ENCODE measurements at regions not wholly inside any gene's neighbourhood (a gene's known extent, or its start where the extent isn't known, plus 50 kb on each side); places are given as distances from the start of the nearest gene placed in this dataset.
A peak's percentile ranks its signal among the peaks of the same experiment; 100 is the strongest.
"Not testable (repeated sequence)": the region's sequence is repeated elsewhere in the genome, so short reads cannot be mapped to it uniquely, and the experiment has no call there.

GRCh38 chr22:22717664-22718063 is 73.2 kb downstream of the GGTLC2 start:
- DNase-seq, result peak; percentile 19

DNA sequence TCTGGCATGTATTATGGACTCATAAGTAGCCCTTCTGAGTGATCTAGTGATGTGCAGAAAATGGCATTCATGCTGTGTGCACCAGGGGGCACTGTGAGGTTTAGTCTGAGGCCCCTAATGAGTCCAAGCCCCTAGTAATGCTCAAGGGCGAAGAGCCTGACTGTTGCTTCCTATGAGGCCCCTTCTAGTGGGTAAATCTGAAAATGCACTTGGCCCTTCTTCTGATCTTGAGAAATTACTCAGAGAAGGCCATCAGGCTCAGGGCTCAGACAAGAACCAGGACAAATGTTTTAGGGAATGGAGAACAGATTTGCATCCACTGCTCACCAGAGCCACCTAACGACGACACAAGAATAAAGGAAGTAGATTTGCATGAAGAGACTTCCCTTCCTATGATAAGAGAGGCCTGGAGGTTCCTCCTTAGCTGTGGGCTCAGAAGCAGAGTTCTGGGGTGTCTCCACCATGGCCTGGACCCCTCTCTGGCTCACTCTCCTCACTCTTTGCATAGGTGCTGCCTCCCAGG is 75.8 kb downstream of the GGTLC2 start:
- peak; percentile 97 for DNase-seq

DNA sequence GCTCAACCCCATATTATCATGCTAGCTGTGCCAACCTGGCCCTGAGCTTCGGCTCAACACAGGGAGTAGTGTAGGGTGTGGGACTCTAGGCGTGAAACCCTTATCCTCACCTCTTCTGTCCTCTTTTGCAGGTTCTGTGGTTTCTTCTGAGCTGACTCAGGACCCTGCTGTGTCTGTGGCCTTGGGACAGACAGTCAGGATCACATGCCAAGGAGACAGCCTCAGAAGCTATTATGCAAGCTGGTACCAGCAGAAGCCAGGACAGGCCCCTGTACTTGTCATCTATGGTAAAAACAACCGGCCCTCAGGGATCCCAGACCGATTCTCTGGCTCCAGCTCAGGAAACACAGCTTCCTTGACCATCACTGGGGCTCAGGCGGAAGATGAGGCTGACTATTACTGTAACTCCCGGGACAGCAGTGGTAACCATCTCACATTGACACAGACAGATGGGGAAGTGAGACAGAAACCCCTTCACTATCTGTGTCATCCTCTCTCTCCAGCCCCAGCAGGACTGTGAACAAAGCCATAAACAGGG is 76.4 kb downstream of the GGTLC2 start:
- no peak for DNase-seq

DNA sequence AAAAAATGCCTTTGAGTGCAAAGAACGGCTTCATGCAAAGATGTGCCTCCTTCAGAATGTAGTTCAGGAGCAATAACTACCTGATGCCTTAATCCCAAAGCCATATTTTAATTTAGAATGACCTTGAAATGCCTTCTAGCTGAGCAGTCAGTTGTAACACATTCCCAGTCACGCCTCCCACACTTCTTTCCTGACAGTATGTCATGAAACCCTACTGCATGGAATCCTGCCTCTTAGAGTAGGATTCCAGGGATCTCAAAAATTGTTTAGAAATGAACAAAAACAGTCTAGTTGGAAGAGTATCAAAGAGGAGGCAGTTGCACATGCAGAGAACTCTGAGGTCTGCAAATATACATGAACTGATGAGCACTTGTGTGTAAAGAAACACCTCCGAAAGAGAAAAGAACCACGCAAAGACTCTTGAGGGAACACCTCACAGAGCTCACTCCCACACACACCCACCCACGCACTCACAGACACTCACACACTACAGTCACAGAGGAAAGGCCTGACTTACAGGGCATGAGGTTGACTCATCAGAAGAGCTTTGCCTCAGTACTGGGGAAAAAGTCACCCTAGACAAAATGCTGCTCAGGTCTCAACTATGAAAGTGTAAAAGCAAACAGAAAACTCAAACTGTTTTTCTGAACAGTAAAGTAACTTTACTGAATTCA is 77.4 kb downstream of the GGTLC2 start:
- no peak for DNase-seq

DNA sequence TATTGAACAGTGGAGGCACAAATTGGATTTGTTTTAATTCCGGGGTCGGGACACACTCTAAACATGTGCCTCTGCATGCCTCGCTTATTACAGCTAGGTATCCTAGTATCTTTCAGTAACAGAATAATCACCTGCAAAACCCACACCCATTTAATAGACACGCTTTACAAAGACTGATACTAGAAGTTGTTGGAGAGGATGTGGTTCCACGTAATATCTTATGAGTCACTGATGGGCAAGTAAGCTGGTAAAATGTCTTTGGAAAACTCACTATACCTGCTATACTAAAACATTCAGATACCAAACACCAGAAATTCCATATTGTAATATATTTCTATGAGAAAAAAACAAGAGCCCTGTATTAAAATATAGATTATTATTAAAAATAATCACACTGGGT is 84.0 kb downstream of the GGTLC2 start:
- DNase-seq, result no peak

GRCh38 chr22:22730655-22731373 is 86.4 kb downstream of the GGTLC2 start:
- no peak for DNase-seq

DNA sequence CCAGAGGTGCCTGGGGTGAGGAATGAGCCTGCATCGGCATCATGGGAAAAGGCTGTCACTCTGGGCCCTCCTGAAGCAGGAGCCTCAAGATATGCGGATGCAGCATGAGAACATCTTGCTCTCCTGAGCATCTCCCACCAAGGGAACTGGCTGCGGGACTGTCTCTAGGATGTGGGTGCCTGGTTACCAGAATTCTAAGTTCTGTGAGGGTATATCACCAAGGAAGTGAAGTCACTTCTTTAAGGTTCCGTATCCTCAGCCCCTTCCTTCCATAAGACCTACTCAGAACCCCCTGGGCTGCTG is 86.9 kb downstream of the GGTLC2 start:
- no peak for DNase-seq

- not testable (repeated sequence) for DNase-seq
Observed at GRCh38 chr22:22733006-22733405, 88.6 kb downstream of the GGTLC2 start.

GRCh38 chr22:22733881-22734373 is 89.5 kb downstream of the GGTLC2 start:
- DNase-seq, result no peak

- not testable (repeated sequence) for DNase-seq
Observed at GRCh38 chr22:22734395-22735272, 90.2 kb downstream of the GGTLC2 start.

DNA sequence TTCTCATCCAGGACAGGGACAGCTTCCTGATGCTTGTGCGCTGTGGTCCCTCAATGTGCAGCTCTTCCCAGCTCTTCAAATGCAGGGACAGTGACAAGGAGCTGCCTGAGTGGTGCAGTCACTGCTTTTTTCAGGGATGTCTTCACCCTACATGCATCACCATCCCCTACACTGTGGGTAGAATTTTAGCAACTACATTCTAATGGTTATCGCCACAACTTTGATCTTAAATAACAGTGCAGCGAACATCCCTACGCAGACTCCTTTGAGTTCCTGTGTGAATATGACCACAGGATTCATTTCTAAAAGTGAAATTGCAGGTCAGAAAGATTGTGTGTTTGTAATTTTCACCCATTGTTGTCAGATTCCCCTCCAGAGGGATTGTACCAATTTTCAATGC is 90.9 kb downstream of the GGTLC2 start:
- DNase-seq, result not testable (repeated sequence)

- peak; percentile 54 for DNase-seq
Observed at GRCh38 chr22:22735695-22736611, 91.5 kb downstream of the GGTLC2 start.

GRCh38 chr22:22737590-22737989 is 93.2 kb downstream of the GGTLC2 start:
- no peak for DNase-seq

DNA sequence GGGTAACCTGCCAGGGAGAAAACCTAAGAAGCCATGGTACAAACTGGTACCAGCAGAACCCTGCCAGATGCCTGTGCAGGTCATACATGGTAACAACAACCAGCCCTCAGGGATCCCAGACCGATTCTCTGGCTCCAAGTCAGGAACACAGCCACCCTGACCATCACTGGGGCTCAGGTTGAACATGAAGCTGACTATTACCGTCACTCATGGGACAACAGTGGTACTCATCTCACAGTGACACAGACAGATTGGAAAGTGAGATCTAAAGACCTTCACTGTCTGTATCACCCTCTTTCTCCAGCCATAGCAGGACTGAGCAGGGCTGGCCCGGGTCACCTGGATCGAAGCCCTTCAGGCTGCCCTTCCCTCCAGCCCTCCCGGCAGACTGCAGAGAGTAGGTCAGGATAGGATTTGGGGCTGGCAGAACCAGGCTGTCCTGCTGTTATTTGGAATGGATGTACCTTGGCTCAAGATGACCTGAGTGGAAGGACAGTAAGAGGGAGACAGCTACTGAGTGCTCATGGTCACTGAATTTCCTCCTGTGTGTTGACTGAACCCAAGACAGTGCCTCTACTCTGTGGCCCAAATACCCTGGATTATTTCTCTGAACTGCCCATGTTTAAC is 94.7 kb downstream of the GGTLC2 start:
- no peak for DNase-seq

DNA sequence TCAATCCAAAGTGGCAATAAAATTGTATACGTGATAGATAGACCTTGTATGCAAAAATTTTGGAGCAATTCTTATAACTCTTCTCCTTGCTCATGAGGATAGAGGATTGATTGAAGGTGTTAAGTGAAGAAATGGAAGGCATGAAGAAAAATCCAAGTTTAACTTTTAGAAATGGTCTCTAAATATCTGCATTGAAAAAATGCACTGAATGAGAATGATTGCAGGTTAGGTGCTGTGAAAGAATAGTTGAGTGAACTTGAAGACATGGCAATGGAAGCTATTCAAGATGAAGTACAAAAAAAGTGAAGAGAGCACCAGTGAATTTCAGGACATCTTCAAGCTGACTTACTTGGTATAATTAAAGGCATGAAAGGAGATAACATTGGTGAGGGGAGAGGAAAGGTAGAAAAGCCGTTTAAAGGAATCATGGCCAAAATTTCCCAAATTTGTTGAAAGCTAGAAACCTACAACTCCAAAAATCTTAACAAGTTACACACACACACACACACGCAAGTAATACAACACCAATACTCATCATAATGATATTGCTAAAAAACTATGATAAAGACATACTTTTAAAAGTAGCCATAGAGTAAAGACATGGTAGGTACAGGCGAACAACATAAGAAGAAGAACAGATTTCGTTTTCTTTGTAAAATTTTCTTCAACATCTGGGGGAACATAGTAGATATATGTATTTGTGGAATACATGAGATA is 96.3 kb downstream of the GGTLC2 start:
- no peak for DNase-seq

DNA sequence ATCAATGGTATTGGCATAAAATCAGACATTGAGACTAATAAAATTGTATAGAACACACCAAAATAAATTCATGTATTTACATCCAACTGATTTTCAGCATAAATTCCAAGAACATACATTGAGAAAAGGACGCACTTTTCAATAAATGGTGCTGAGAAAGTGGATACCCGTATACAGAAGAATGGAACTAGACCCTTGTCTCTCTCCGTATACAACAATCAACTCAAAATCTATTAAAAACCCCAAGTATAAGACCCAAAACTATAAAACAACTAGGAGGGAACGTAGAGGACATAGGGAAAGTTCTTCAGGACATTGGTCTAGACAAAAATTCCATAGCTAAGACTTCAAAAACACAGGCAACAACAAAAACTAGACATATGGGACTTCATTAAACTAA is 97.4 kb downstream of the GGTLC2 start:
- DNase-seq, result no peak

DNA sequence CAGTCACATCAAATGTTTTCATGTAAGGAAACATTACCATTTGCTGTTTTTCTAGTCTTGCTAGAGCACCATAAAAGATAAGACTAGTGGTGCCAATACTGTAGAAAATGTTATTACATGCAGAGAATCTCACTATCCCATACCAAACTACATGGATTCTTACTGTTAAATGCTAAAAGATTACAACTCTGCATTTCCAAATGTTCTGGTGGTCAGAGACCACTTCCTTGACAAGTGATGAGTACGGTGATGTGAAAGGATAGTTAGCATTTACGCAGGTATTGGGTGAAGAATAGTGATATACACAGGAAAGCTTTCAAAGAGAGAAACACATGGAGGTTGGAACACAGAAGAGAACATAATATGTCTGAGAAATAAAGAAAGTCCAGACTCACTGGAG is 98.2 kb downstream of the GGTLC2 start:
- no peak for DNase-seq

- no peak for DNase-seq
Observed at GRCh38 chr22:22743128-22743760, 98.8 kb downstream of the GGTLC2 start.

- no peak for DNase-seq
Observed at GRCh38 chr22:22744412-22745224, 100.2 kb downstream of the GGTLC2 start.

Measured in OCI-M1 (cell line).